ENCODE measurements at regions not wholly inside any gene's neighbourhood (a gene's known extent, or its start where the extent isn't known, plus 50 kb on each side); places are given as distances from the start of the nearest gene placed in this dataset.

DNA sequence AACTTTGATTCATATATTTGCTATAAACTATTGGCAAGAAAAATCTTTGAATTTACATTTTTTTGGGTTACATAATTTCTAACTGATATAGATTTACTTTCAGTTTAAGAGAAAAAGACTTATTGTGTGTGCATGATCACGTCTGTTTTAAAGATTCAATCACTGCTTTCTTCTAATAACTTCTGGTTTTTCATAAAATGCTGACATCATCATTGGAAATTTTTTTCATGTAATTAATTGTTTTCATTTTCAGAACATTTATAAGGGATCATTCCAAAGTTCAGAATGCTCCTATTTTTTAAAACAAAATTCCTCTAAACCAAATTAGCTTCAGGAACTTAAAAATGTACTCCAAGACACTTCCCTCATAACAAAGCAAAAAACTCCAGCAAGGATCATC lies 500.7 kb upstream of the GBE1 start:
- TF ChIP-seq POLR2A (IDR thresholded peaks at IDR 0.05) (no peak), EP300 (IDR thresholded peaks at IDR 0.05) (no peak), POLR2AphosphoS5 (IDR thresholded peaks at IDR 0.05) (no peak)
- TF ChIP-seq, protein P1, sequence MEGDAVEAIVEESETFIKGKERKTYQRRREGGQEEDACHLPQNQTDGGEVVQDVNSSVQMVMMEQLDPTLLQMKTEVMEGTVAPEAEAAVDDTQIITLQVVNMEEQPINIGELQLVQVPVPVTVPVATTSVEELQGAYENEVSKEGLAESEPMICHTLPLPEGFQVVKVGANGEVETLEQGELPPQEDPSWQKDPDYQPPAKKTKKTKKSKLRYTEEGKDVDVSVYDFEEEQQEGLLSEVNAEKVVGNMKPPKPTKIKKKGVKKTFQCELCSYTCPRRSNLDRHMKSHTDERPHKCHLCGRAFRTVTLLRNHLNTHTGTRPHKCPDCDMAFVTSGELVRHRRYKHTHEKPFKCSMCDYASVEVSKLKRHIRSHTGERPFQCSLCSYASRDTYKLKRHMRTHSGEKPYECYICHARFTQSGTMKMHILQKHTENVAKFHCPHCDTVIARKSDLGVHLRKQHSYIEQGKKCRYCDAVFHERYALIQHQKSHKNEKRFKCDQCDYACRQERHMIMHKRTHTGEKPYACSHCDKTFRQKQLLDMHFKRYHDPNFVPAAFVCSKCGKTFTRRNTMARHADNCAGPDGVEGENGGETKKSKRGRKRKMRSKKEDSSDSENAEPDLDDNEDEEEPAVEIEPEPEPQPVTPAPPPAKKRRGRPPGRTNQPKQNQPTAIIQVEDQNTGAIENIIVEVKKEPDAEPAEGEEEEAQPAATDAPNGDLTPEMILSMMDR (IDR thresholded peaks at IDR 0.05), result no peak
- ATAC-seq, result no peak
- 67 to 71% methylated on average over 1 of the region's 1 CpG for WGBS, 2 donors (ENCODE audit: low coverage in 1 of 2)
- no peaks in the 10 kb centered on the region for H3K36me3 ChIP-seq
- H3K27me3 ChIP-seq, result no peaks in the 10 kb centered on the region
- no peak overlapping the region for H3K4me3 ChIP-seq
- no peak overlapping the region for H3K27ac ChIP-seq
- no peaks in the 10 kb centered on the region for H3K9me3 ChIP-seq
- no peaks in the 10 kb centered on the region for H3K4me1 ChIP-seq

DNA sequence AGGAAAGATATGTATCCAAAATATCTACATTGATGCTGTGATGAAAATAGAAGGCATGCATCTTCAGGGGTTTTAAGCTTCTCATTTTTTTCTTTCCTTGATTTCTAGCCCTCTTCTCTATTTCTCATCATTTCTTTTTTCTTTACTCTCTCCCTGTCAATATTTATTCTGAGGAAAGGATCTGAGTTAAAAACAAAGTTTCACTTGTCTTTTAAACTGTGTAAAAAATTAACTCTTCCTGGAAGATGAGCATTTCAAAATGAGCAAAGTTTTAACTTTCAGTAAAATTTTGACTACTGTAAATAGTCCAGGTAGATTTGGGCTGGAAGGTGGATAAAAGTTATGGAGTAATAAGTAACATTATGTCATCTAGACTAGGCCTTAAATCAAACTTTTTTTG lies 500.2 kb upstream of the GBE1 start:
- TF ChIP-seq POLR2AphosphoS5 (IDR thresholded peaks at IDR 0.05), result no peak
- no peak for TF ChIP-seq EP300 (IDR thresholded peaks at IDR 0.05)
- TF ChIP-seq, protein P1 (IDR thresholded peaks at IDR 0.05), result no peak
- no peak for TF ChIP-seq POLR2A (IDR thresholded peaks at IDR 0.05)
- H3K9me3 ChIP-seq, result no peaks in the 10 kb centered on the region
- no peak for ATAC-seq
- H3K36me3 ChIP-seq, result no peaks in the 10 kb centered on the region
- no peaks in the 10 kb centered on the region for H3K27me3 ChIP-seq
- H3K4me1 ChIP-seq, result no peaks in the 10 kb centered on the region
- H3K4me3 ChIP-seq, result no peak overlapping the region
- H3K27ac ChIP-seq, result no peak overlapping the region

DNA sequence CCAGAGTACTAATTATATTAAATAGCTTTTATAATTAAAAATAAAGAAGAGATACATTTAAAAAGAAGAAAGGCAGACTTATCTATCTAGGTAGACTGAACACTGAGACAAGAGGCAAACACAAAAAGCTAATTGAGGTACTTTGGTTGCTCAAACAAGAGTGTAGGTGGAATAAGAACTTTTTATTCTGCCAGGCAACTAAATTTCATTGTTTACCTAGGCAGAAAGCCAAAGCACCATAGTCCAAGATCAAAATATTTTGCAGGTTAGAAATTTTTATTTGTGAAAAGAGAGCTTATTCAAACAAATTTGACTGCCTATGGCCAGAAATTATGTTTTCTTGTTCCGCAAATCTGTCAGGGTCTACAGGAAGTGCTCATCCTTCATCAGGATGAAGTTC lies 499.6 kb upstream of the GBE1 start:
- no peak overlapping the region for H3K4me3 ChIP-seq
- H3K27ac ChIP-seq, result no peak overlapping the region
- 74 to 87% methylated on average over 1 of the region's 1 CpG for WGBS, 2 donors (ENCODE audit: low coverage in 1 of 2)
- TF ChIP-seq POLR2A (IDR thresholded peaks at IDR 0.05) (no peak), EP300 (IDR thresholded peaks at IDR 0.05) (no peak)
- TF ChIP-seq, protein P1 (IDR thresholded peaks at IDR 0.05), result no peak
- no peaks in the 10 kb centered on the region for H3K9me3 ChIP-seq
- H3K27me3 ChIP-seq, result no peaks in the 10 kb centered on the region
- ATAC-seq, result no peak
- no peaks in the 10 kb centered on the region for H3K36me3 ChIP-seq
- no peaks in the 10 kb centered on the region for H3K4me1 ChIP-seq

DNA sequence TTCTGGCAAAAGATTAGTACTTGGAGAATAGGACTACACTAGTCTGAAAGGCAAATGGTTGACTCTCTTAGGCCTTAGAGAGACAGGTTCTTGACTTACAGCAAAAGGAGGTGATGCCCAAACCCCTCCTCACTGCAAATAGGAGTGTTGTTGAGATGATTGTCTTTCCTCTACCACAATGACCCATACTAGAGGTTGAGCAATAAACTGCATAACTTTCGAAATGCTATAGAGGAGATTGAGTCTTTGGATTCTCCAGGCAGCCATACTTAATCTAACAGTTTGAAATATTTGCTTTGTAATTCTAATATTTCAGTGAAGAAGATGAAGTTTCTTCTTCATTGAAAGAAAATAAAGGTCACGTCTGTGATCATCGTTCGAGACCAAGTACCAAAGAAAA lies 498.5 kb upstream of the GBE1 start:
- WGBS, 2 donors (ENCODE audit: low coverage in 1 of 2), result 91 to 100% methylated on average over 4 of the region's 4 CpGs
- Histone ChIP-seq H3K27me3 (no peaks in the 10 kb centered on the region), H3K4me1 (no peaks in the 10 kb centered on the region), H3K36me3 (no peaks in the 10 kb centered on the region), H3K9me3 (no peaks in the 10 kb centered on the region), H3K4me3 (no peak overlapping the region), H3K27ac (no peak overlapping the region)
- no peak for ATAC-seq
- no peak for TF ChIP-seq POLR2A (IDR thresholded peaks at IDR 0.05)
- TF ChIP-seq, protein P1 (IDR thresholded peaks at IDR 0.05), result no peak
- no peak for TF ChIP-seq EP300 (IDR thresholded peaks at IDR 0.05)
- TF ChIP-seq POLR2AphosphoS5 (IDR thresholded peaks at IDR 0.05), result no peak

DNA sequence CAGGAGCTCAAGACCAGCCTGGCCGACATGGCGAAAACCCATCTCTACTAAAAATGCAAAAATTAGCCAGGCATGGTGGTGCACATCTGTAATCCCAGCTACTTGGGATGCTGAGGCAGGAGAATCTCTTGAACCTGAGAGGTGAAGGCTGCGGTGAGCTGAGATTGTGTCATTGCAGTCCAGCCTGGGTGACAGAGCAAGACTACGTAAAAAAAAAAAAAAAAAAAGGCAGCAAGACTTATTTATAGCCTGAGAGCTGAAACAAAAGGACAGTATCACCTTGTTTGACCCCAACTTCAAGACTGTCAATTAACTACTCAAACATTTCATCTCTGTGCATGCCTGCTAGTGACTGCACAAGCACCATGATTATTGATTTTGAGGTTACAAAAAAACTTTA lies 478.9 kb upstream of the GBE1 start:
- Histone ChIP-seq H3K36me3 (no peaks in the 10 kb centered on the region), H3K27me3 (no peaks in the 10 kb centered on the region), H3K4me1 (no peaks in the 10 kb centered on the region), H3K4me3 (no peak overlapping the region), H3K27ac (no peak overlapping the region), H3K9me3 (no peaks in the 10 kb centered on the region)
- ATAC-seq, result no peak
- 72 to 81% methylated on average over 3 to 4 of the region's 4 CpGs for WGBS, 2 donors (ENCODE audit: low coverage in 1 of 2)
- TF ChIP-seq POLR2AphosphoS5 (IDR thresholded peaks at IDR 0.05) (no peak), EP300 (IDR thresholded peaks at IDR 0.05) (no peak), POLR2A (IDR thresholded peaks at IDR 0.05) (no peak)
- TF ChIP-seq, protein P1 (IDR thresholded peaks at IDR 0.05), result no peak
